Nucleus accumbens (tissue), 56 donors: ENCODE measurements at regions not wholly inside any gene's neighbourhood (a gene's known extent, or its start where the extent isn't known, plus 50 kb on each side); places are given as distances from the start of the nearest gene placed in this dataset.
"Not testable (repeated sequence)": the region's sequence is repeated elsewhere in the genome, so short reads cannot be mapped to it uniquely, and the experiment has no call there.

Source experiments
- DNase-seq, 56 donors: peaks; one replicate each; lab custom pipeline; 2025; lab: John Stamatoyannopoulos, UW

- no peak for DNase-seq
Observed at GRCh38 chr7:3159039-3159438, 115.4 kb upstream of the CARD11 start.

- DNase-seq: no peak
Observed at GRCh38 chr7:3159445-3159844, 115.8 kb upstream of the CARD11 start.

GRCh38 chr7:3159926-3160325, 116.3 kb upstream of the CARD11 start:
- not testable (repeated sequence) for DNase-seq

- DNase-seq: no peak
Observed at GRCh38 chr7:3162289-3162688, 118.6 kb upstream of the CARD11 start.

GRCh38 chr7:3162798-3163197, 119.1 kb upstream of the CARD11 start:
- DNase-seq: not testable (repeated sequence)

- DNase-seq: no peak
Observed at GRCh38 chr7:3164380-3164792, 120.7 kb upstream of the CARD11 start.

GRCh38 chr7:3165681-3166580, 122.3 kb upstream of the CARD11 start:
- DNase-seq: no peak

- no peak for DNase-seq
Observed at GRCh38 chr7:3167551-3167950, 123.9 kb upstream of the CARD11 start.

- DNase-seq: no peak
Observed at GRCh38 chr7:3168370-3168769, 124.7 kb upstream of the CARD11 start.

GRCh38 chr7:3168869-3169268, 125.2 kb upstream of the CARD11 start:
- DNase-seq: no peak

GRCh38 chr7:3172768-3173280, 128.2 kb upstream of the SDK1 start:
- DNase-seq: no peak

- no peak for DNase-seq
Observed at GRCh38 chr7:3174515-3175284, 126.4 kb upstream of the SDK1 start.

GRCh38 chr7:3175285-3175902, 125.7 kb upstream of the SDK1 start:
- no peak for DNase-seq

- no peak for DNase-seq
Observed at GRCh38 chr7:3176112-3177000, 124.7 kb upstream of the SDK1 start.

GRCh38 chr7:3177271-3177670, 123.8 kb upstream of the SDK1 start:
- DNase-seq: no peak

GRCh38 chr7:3179456-3179855, 121.6 kb upstream of the SDK1 start:
- peak in 1 of 56 donors; percentile 10 for DNase-seq

GRCh38 chr7:3180604-3181003, 120.4 kb upstream of the SDK1 start:
- no peak for DNase-seq

- DNase-seq: not testable (repeated sequence)
Observed at GRCh38 chr7:3182055-3182454, 119.0 kb upstream of the SDK1 start.

- no peak for DNase-seq
Observed at GRCh38 chr7:3187444-3188040, 113.5 kb upstream of the SDK1 start.

- no peak for DNase-seq
Observed at GRCh38 chr7:3188946-3189345, 112.1 kb upstream of the SDK1 start.
